GM12875 (cell line): ENCODE measurements at regions not wholly inside any gene's neighbourhood (a gene's known extent, or its start where the extent isn't known, plus 50 kb on each side); places are given as distances from the start of the nearest gene placed in this dataset.
A peak's percentile ranks its signal among the peaks of the same experiment; 100 is the strongest.

Source experiments
- H3K4me3 ChIP-seq: one replicate; pipeline ENCODE4 v1.5.1; 2011; ENCODE audit warnings: low read depth, low read length, control low read depth
- TF ChIP-seq, protein P1 (sequence below): IDR thresholded peaks from 2 replicates; pipeline ENCODE4 v1.5.1; 2011; ENCODE audit warnings: low read depth, mild to moderate bottlenecking, control low read depth, inconsistent platforms, low read length, moderate library complexity, borderline replicate concordance; ENCODE audit not compliant: insufficient read depth

DNA sequence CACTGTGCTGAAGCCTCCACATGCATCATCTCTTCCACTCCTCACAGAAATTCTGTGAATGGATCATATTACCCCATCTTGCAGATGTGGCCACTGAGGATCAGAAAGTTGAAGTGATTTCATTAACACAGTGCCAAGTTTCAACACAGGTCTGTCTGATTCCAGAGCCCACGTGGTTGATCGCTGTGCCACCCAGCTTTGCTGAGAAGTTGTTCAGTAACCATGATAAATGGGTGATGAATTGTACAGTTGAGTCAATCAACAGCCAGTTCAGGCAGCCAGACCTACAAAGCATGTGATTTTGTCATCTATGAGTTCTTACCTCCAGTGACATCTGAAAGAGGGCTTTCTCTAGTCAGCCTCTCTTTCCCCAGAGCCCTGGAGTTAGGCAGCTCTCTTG is 61.8 kb upstream of the GRHL3 start:
- no peak overlapping the region for H3K4me3 ChIP-seq
- TF ChIP-seq, protein P1, sequence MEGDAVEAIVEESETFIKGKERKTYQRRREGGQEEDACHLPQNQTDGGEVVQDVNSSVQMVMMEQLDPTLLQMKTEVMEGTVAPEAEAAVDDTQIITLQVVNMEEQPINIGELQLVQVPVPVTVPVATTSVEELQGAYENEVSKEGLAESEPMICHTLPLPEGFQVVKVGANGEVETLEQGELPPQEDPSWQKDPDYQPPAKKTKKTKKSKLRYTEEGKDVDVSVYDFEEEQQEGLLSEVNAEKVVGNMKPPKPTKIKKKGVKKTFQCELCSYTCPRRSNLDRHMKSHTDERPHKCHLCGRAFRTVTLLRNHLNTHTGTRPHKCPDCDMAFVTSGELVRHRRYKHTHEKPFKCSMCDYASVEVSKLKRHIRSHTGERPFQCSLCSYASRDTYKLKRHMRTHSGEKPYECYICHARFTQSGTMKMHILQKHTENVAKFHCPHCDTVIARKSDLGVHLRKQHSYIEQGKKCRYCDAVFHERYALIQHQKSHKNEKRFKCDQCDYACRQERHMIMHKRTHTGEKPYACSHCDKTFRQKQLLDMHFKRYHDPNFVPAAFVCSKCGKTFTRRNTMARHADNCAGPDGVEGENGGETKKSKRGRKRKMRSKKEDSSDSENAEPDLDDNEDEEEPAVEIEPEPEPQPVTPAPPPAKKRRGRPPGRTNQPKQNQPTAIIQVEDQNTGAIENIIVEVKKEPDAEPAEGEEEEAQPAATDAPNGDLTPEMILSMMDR = no peak

DNA sequence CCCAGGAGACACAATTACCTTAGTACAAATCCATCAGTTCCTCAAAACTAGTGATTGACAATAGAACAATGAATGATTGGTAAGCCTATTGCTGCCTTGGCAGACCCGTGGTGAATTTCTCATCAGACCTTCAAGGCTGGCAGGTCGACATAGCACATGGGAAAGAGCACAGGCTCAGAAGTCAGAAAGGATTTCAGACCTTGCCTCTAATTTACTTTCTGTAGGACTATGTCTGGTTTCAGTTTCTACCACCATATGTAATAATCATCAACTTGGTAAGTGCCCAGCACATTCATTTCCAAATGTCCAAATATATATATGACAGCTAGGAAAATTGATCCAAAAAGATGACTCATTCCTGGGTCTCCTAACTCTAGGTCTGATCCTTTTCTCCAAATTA is 62.5 kb upstream of the GRHL3 start:
- H3K4me3 ChIP-seq = no peak overlapping the region
- TF ChIP-seq, protein P1 = no peak

DNA sequence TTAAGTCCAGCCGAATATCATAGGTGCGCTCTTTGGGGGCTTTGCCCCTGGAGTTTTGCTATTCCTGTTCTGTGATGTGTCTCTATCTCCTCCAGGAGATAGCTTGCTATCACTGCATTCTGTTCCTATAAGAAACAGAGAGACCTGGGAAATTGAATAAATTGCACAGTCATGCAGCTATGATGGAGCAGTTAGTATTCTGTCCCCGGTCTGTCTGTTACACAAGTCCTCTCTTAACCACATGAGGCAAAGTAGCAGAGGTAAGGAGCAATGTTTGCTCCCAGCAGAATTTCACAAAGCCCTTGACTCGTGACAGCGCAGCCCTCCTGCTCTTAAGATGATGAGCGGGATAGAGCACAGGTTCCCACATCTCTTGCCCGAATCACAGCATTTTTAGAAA is 63.9 kb upstream of the GRHL3 start:
- TF ChIP-seq, protein P1 = no peak
- no peak overlapping the region for H3K4me3 ChIP-seq

DNA sequence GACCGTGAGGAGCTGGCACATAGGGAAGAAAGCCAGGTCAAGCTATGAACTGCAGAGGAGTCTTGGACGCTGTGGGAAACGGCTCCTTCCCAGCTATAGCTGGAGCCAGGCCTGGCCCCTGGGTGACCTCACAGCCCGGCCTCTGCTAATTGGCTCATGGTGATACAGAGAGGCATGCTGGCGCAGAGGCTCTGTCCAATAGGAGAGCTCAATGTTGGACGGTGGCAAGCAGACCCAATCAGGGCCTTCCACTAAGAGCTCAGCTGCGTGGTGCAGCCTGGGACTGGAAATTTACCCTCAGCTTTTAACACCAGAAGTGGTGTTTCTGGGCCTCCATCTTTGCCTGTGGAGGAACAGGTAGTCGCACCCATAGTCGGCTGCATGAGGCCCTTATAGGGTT is 64.4 kb upstream of the GRHL3 start:
- no peak overlapping the region for H3K4me3 ChIP-seq
- TF ChIP-seq, protein P1 = no peak

DNA sequence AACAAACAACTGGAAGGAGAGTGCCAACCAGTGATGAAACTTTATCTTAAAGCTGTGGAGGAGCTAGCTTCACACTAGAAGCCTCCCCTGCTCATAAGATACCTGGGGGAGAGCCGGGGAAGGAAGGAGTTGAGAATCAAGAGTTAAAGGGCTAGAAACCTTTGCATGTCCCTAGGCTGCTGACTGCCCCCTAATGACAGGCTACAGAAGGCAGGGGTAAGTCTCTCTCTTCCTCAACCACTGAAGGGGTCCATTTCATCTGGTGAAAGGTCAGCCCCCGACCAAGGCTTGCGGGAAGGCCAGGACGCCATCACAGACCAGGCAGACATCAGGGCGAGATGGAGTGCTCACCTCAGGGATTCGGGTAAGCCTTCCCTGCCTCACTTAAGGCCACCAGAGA is 65.6 kb upstream of the GRHL3 start:
- H3K4me3 ChIP-seq = no peak overlapping the region

DNA sequence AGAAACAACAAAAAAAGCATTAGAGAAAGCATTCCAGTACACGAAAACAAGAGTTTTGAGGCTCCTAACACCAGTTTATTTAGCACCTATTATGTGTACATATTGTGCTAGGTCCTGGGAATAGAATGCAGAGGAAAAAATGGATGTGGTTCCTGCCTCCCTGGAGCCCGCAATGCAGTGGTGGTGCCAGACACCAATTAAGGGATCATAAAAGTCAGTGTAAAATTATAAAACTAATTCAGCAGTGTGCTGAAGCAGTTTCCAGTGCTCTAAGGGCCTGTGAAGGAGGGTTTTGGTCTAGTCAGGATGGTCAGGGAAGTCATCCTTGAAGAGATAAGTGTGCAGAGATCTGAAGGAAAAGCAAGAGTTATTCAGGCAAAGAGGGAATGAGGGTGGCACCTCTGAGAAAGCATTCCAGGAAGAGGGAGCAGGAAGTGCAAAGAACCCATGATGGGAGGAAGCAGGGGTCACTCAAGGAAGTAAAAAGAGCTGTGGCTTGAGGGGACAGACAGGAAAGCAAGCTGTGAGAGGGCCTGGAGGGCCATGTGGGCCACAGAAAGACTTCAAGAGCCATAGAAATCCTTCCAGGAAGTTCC is 65.2 kb upstream of the IFNLR1 start:
- no peak overlapping the region for H3K4me3 ChIP-seq
- TF ChIP-seq, protein P1 = no peak

More for the DNA sequence above, 65.6 kb upstream of the GRHL3 start:
- TF ChIP-seq, protein P1 = peak; percentile 55

DNA sequence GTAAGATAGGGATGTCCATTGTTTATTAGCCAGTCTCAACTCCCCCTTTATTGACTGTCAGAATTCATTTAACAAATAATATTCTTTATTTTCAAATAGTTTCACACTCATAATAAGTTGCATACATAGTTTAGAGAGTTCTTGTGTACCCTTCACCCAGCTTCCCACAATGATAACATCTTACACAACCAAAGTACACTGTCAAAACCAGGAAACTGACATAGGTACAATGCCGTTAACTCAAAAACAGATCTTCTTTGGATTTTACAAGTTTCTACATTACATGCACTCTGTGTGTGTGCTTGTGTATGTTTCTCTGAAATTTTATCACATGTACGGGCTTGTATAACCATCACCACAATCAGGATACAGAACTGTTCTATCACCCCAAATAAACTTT is 64.4 kb upstream of the IFNLR1 start:
- H3K4me3 ChIP-seq = no peak overlapping the region
- TF ChIP-seq, protein P1 = no peak
